IMR-90 (cell line): ENCODE measurements at regions not wholly inside any gene's neighbourhood (a gene's known extent, or its start where the extent isn't known, plus 50 kb on each side); places are given as distances from the start of the nearest gene placed in this dataset.

ENCODE experiments used
- ATAC-seq: fragments of 200-7000 bp; cut with Tn5 transposase; 2 replicates; pipeline ENCODE4 v1.9.1; 2020; ENCODE audit warnings: low read depth, mild to moderate bottlenecking, moderate library complexity
- BruUV-seq: library from RNA; stranded (reverse); fragments of 400-500 nt; replicated peaks from 2 replicates; lab custom pipeline; 2021; lab: Mats Ljungman, UMichigan
- CTCF ChIA-PET: fragments of 300-600 bp; formaldehyde crosslinking; extraction: SDS; loops from one replicate; lab custom pipeline; 2021; ENCODE audit warnings: antibody characterized with exemption; lab: Yijun Ruan, JAX
- POLR2A ChIA-PET: fragments of 300-600 bp; sonication (Branson Sonifier 250); formaldehyde crosslinking; loops from one replicate; lab custom pipeline; 2022; ENCODE audit warnings: antibody characterized with exemption; ENCODE audit not compliant: unreplicated experiment; lab: Charles Lee
- DNase-seq: peaks from one replicate; pipeline ENCODE4 v3.0.0; 2013
- H2AFZ ChIP-seq: replicated peaks from 2 replicates; pipeline ENCODE3; 2013; ENCODE audit warnings: low read length, mild to moderate bottlenecking; ENCODE audit not compliant: poor library complexity
- H2AK5ac ChIP-seq: 2 replicates; pipeline ENCODE4 v1.6.1; 2013; ENCODE audit warnings: low read depth, low read length, inconsistent platforms
- H2AK9ac ChIP-seq: replicated peaks from 2 replicates; pipeline ENCODE3; 2013; ENCODE audit warnings: mild to moderate bottlenecking, low read depth, low read length, moderate library complexity; ENCODE audit not compliant: poor library complexity
- H2BK120ac ChIP-seq: 2 replicates; pipeline ENCODE4 v1.6.1; 2013; ENCODE audit warnings: low read depth, low read length, inconsistent platforms
- H2BK15ac ChIP-seq: 3 replicates; pipeline ENCODE4 v1.6.1; 2013; ENCODE audit warnings: low read depth, low read length, inconsistent platforms
- H2BK20ac ChIP-seq: 2 replicates; pipeline ENCODE4 v1.6.1; 2013; ENCODE audit warnings: low read depth, mild to moderate bottlenecking, inconsistent platforms, low read length, moderate library complexity
- H2BK5ac ChIP-seq: 2 replicates; pipeline ENCODE4 v1.6.1; 2013; ENCODE audit warnings: mild to moderate bottlenecking, low read depth, low read length, inconsistent platforms; ENCODE audit not compliant: poor library complexity, severe bottlenecking
- H3K14ac ChIP-seq: replicated peaks from 2 replicates; pipeline ENCODE4 v1.6.1; 2013; ENCODE audit warnings: low read depth, low read length, inconsistent platforms
- H3K18ac ChIP-seq: 2 replicates; pipeline ENCODE4 v1.6.1; 2013; ENCODE audit warnings: low read depth, low read length, control low read depth
- H3K23ac ChIP-seq: 2 replicates; pipeline ENCODE4 v1.6.1; 2013; ENCODE audit warnings: low read depth, low read length, inconsistent platforms
- H3K27ac ChIP-seq: 2 replicates; pipeline ENCODE4 v1.5.1; 2013; ENCODE audit warnings: mild to moderate bottlenecking, control low read depth, low read length; ENCODE audit not compliant: insufficient read depth
- H3K27me3 ChIP-seq: 2 replicates; pipeline ENCODE4 v1.6.1; 2013; ENCODE audit warnings: low read length; ENCODE audit not compliant: control insufficient read depth, insufficient read depth
- H3K36me3 ChIP-seq: 2 replicates; pipeline ENCODE4 v1.6.1; 2013; ENCODE audit warnings: low read length, mixed read lengths; ENCODE audit not compliant: control insufficient read depth, insufficient read depth
- H3K4ac ChIP-seq: 2 replicates; pipeline ENCODE4 v1.6.1; 2013; ENCODE audit warnings: low read depth, low read length, inconsistent platforms
- H3K4me1 ChIP-seq: 2 replicates; pipeline ENCODE4 v1.6.1; 2013; ENCODE audit warnings: low read length, mixed read lengths; ENCODE audit not compliant: control insufficient read depth, insufficient read depth
- H3K4me2 ChIP-seq: 2 replicates; pipeline ENCODE4 v1.6.1; 2013; ENCODE audit warnings: low read depth, mild to moderate bottlenecking, control low read depth, low read length, moderate library complexity
- H3K4me3 ChIP-seq: 2 replicates; pipeline ENCODE4 v1.5.1; 2013; ENCODE audit warnings: low read depth, mild to moderate bottlenecking, control low read depth, low read length, moderate library complexity; ENCODE audit not compliant: insufficient read depth
- H3K56ac ChIP-seq: 2 replicates; pipeline ENCODE4 v1.6.1; 2013; ENCODE audit warnings: low read length, inconsistent platforms; ENCODE audit not compliant: insufficient read depth; ENCODE audit errors: extremely low read depth
- H3K79me1 ChIP-seq, 2 experiments: 2 replicates each; pipeline ENCODE4 v1.6.1; 2013; ENCODE audit warnings: low read length in 2 of 2, inconsistent platforms in 1 of 2, low read depth in 1 of 2
- H3K9ac ChIP-seq: 2 replicates; pipeline ENCODE4 v1.6.1; 2013; ENCODE audit warnings: low read depth, low read length, control low read depth
- H3K9me1 ChIP-seq: 2 replicates; pipeline ENCODE4 v1.6.1; 2013; ENCODE audit warnings: low read length, inconsistent platforms; ENCODE audit not compliant: insufficient read depth
- H3K9me3 ChIP-seq: 2 replicates; pipeline ENCODE4 v1.6.1; 2013; ENCODE audit warnings: low read length; ENCODE audit not compliant: control insufficient read depth, insufficient read depth
- H4K20me1 ChIP-seq: 2 replicates; pipeline ENCODE4 v1.6.1; 2013; ENCODE audit warnings: low read length, inconsistent platforms; ENCODE audit not compliant: insufficient read depth
- H4K5ac ChIP-seq: 2 replicates; pipeline ENCODE4 v1.6.1; 2013; ENCODE audit warnings: mild to moderate bottlenecking, low read depth, low read length, control low read depth
- H4K8ac ChIP-seq, 2 experiments: 2 replicates each; pipeline ENCODE4 v1.6.1; 2013; ENCODE audit warnings: low read depth in 2 of 2, low read length in 2 of 2, control low read depth in 1 of 2, inconsistent platforms in 1 of 2
- H4K91ac ChIP-seq: 2 replicates; pipeline ENCODE4 v1.6.1; 2013; ENCODE audit warnings: low read depth, low read length, inconsistent platforms; ENCODE audit not compliant: insufficient read depth
- BHLHE40 ChIP-seq: fragments of 150-350 bp; IDR thresholded peaks from 2 replicates; pipeline ENCODE4 v1.6.1; 2016; ENCODE audit warnings: mild to moderate bottlenecking, low read depth, low read length
- FOS ChIP-seq: fragments of 150-350 bp; IDR thresholded peaks from 2 replicates; pipeline ENCODE4 v1.6.1; 2016; ENCODE audit warnings: low read depth, low read length
- MXI1 ChIP-seq: IDR thresholded peaks from 2 replicates; pipeline ENCODE4 v1.6.1; 2012; ENCODE audit warnings: low read depth, mild to moderate bottlenecking, low read length, moderate library complexity, borderline replicate concordance
- NFE2L2 ChIP-seq: fragments of 150-350 bp; IDR thresholded peaks from 2 replicates; pipeline ENCODE4 v1.6.1; 2016; ENCODE audit warnings: low read depth, mild to moderate bottlenecking, low read length
- RAD21 ChIP-seq: IDR thresholded peaks from 2 replicates; pipeline ENCODE4 v1.6.1; 2012; ENCODE audit warnings: low read length, improper control_type of control experiment
- RCOR1 ChIP-seq: IDR thresholded peaks from 2 replicates; pipeline ENCODE4 v1.6.1; 2012; ENCODE audit warnings: mild to moderate bottlenecking, low read length, improper control_type of control experiment; ENCODE audit not compliant: insufficient replicate concordance
- RFX5 ChIP-seq: IDR thresholded peaks from 2 replicates; pipeline ENCODE4 v1.8.0; 2012; ENCODE audit warnings: low read depth, mild to moderate bottlenecking, low read length, moderate library complexity
- SMC3 ChIP-seq: fragments of 150-350 bp; IDR thresholded peaks from 2 replicates; pipeline ENCODE4 v1.6.1; 2016; ENCODE audit warnings: low read depth, mild to moderate bottlenecking, antibody characterized with exemption, low read length, moderate library complexity
- USF2 ChIP-seq: fragments of 150-350 bp; IDR thresholded peaks from 2 replicates; pipeline ENCODE4 v1.6.1; 2017; ENCODE audit warnings: mild to moderate bottlenecking, antibody characterized with exemption, low read length, low read depth
- WGBS, 2 experiments: methylation state at CpG; one replicate each; pipeline versions ENCODE4 v1.1.5 to v1.1.7; 2013; ENCODE audit warnings: missing lambda C conversion rate in 2 of 2; ENCODE audit not compliant: insufficient read length in 1 of 2; ENCODE audit errors: extremely low coverage in 2 of 2; 5-methylcytosine and 5-hydroxymethylcytosine counted together
- dilution Hi-C: fragments of 300-500 bp; cut with HindIII; formaldehyde crosslinking; loops from one replicate; pipeline ENCODE4 v1.14.3; 2018; ENCODE audit warnings: low sequenced_read_pairs; ENCODE audit not compliant: unreplicated experiment
- in situ Hi-C: fragments of 300-500 bp; cut with MboI; formaldehyde crosslinking; loops from 3 replicates; pipeline ENCODE4 v1.14.3; 2019; ENCODE audit warnings: low sequenced_read_pairs, inconsistent platforms, mixed read lengths
- intact Hi-C: fragments of 100-400 bp; cut with micrococcal nuclease; formaldehyde crosslinking; loops from 2 replicates; pipeline ENCODE4 v1.10.0; 2022
- TF ChIP-seq, protein P1 (sequence below): conservative IDR thresholded peaks from 2 replicates; pipeline ENCODE4 v1.5.1; 2012; ENCODE audit warnings: mild to moderate bottlenecking, low read depth, low read length, improper control_type of control experiment

- Histone ChIP-seq H2BK5ac (no peak overlapping the region), H3K79me1 (no peaks in the 10 kb centered on the region), H4K8ac (no peak overlapping the region), H3K9ac (no peak overlapping the region), H3K9me3 (no peaks in the 10 kb centered on the region), H3K36me3 (no peaks in the 10 kb centered on the region), H3K4me1 (no peaks in the 10 kb centered on the region), H2AK5ac (no peak overlapping the region), H3K4me3 (no peak overlapping the region), H3K4me2 (no peak overlapping the region), H3K9me1 (no peaks in the 10 kb centered on the region), H3K14ac (no peak overlapping the region), H3K56ac (no peak overlapping the region), H3K27me3 (peaks cover 21% of the 10 kb centered on the region), H3K23ac (no peak overlapping the region), H2AFZ (no peak overlapping the region), H3K4ac (no peak overlapping the region), H2BK20ac (no peak overlapping the region), H2BK15ac (no peak overlapping the region), H2BK120ac (no peak overlapping the region), H4K5ac (no peak overlapping the region), H3K27ac (no peak overlapping the region), H3K18ac (no peak overlapping the region), H4K91ac (no peak overlapping the region), H4K20me1 (no peaks in the 10 kb centered on the region), H2AK9ac (no peak overlapping the region)
- WGBS, 2 experiments = 65 to 100% methylated on average over 2 of the region's 8 CpGs
- in situ Hi-C loops (no loop called here), dilution Hi-C loops (no loop called here), intact Hi-C loops (no loop called here)
- DNase-seq = no peak
- ChIA-PET POLR2A (no interaction called here), CTCF (no interaction called here)
- ATAC-seq = no peak
- BruUV-seq = no TSS peak
- TF ChIP-seq RAD21 (no peak), BHLHE40 (no peak), USF2 (no peak), RFX5 (no peak), FOS (no peak), NFE2L2 (no peak), RCOR1 (no peak), MXI1 (no peak), SMC3 (no peak)
- TF ChIP-seq, protein P1, sequence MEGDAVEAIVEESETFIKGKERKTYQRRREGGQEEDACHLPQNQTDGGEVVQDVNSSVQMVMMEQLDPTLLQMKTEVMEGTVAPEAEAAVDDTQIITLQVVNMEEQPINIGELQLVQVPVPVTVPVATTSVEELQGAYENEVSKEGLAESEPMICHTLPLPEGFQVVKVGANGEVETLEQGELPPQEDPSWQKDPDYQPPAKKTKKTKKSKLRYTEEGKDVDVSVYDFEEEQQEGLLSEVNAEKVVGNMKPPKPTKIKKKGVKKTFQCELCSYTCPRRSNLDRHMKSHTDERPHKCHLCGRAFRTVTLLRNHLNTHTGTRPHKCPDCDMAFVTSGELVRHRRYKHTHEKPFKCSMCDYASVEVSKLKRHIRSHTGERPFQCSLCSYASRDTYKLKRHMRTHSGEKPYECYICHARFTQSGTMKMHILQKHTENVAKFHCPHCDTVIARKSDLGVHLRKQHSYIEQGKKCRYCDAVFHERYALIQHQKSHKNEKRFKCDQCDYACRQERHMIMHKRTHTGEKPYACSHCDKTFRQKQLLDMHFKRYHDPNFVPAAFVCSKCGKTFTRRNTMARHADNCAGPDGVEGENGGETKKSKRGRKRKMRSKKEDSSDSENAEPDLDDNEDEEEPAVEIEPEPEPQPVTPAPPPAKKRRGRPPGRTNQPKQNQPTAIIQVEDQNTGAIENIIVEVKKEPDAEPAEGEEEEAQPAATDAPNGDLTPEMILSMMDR = no peak
Measured at GRCh38 chr7:27377988-27378387, 135.4 kb downstream of the EVX1 start.
